Esophagus squamous epithelium (tissue), 5 donors: ENCODE measurements at regions not wholly inside any gene's neighbourhood (a gene's known extent, or its start where the extent isn't known, plus 50 kb on each side); places are given as distances from the start of the nearest gene placed in this dataset.

Experiments used
- DNase-seq: peaks from one replicate; lab custom pipeline; 2025; lab: John Stamatoyannopoulos, UW
- H3K27ac ChIP-seq, 4 donors: fragments of 200-600 bp; sonication (generic); one replicate each; pipeline ENCODE4 v1.5.1; 2016 to 2019; ENCODE audit warnings: mild to moderate bottlenecking in 1 of 4
- H3K27me3 ChIP-seq, 4 donors: fragments of 200-600 bp; sonication (generic); 1 replicate in 3 of 4; 2 replicates in 1 of 4; pipeline versions ENCODE4 v1.5.1 to v1.6.0; 2017 to 2021; ENCODE audit warnings: antibody characterized with exemption in 1 of 4
- H3K36me3 ChIP-seq, 3 donors: fragments of 200-600 bp; sonication (generic); one replicate each; pipeline ENCODE4 v1.5.1; 2016 to 2019
- H3K4me1 ChIP-seq, 3 donors: fragments of 200-600 bp; sonication (generic); one replicate each; pipeline ENCODE4 v1.5.1; 2017 to 2019
- H3K4me3 ChIP-seq, 4 donors: fragments of 200-600 bp; sonication (generic); 1 replicate in 3 of 4; 2 replicates in 1 of 4; pipeline ENCODE4 v1.5.1; 2016 to 2019; ENCODE audit warnings: mild to moderate bottlenecking in 2 of 4, moderate library complexity in 1 of 4
- H3K9me3 ChIP-seq, 3 donors: fragments of 200-600 bp; sonication (generic); one replicate each; pipeline ENCODE4 v1.5.1; 2016 to 2019
- POLR2A ChIP-seq, 4 donors: fragments of 450-650 bp; IDR thresholded peaks; one replicate each; pipeline ENCODE4 v1.6.1; 2017; ENCODE audit warnings: antibody characterized with exemption in 4 of 4, mild to moderate bottlenecking in 4 of 4, moderate library complexity in 3 of 4
- WGBS, 2 donors: methylation state at CpG; one replicate each; pipeline ENCODE4 v1.1.5; 2018; 5-methylcytosine and 5-hydroxymethylcytosine counted together
- intact Hi-C: fragments of 100-400 bp; cut with DNase I; formaldehyde crosslinking; loops from one replicate; pipeline ENCODE4 v1.15.0; 2022
- TF ChIP-seq, protein P1 (sequence below), 6 experiments: fragments of 450-650 bp in 4 of 6; fragments of 200-600 bp in 2 of 6; sonication (generic) in 2 of 6; IDR thresholded peaks; one replicate each; pipeline ENCODE4 v1.5.1; 2016 to 2019; ENCODE audit warnings: antibody characterized with exemption in 6 of 6, mild to moderate bottlenecking in 4 of 6, moderate library complexity in 4 of 6
- donor health status: DM: yes; HTN: yes; CAD: no.

DNA sequence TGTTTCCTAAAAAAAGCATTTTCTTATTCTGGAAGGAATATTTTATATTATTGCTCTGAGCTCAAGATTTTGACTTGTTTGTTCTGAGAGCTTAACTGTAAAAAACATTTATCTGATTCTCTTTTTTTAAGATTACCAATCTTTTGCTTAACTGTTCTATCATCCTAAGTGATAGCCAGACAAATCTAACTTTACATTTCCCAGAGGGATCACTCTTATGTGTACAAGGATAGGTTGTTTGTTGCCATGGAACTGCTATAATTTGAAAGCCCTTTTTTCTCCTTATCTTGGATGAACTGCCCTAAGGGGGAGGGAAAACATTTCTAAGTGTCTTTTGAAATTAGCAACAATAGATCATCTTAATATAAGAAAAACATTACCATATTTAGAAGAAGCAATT is 494.7 kb downstream of the TRAM1L1 start:
- Histone ChIP-seq H3K4me3 (no peak overlapping the region), H3K27me3 (no peaks in the 10 kb centered on the region), H3K36me3 (no peaks in the 10 kb centered on the region), H3K4me1 (no peaks in the 10 kb centered on the region), H3K9me3 (no peaks in the 10 kb centered on the region), H3K27ac (no peak overlapping the region)
- intact Hi-C loops: no loop called here
- no peak for TF ChIP-seq POLR2A (IDR thresholded peaks at IDR 0.05)
- TF ChIP-seq, protein P1, sequence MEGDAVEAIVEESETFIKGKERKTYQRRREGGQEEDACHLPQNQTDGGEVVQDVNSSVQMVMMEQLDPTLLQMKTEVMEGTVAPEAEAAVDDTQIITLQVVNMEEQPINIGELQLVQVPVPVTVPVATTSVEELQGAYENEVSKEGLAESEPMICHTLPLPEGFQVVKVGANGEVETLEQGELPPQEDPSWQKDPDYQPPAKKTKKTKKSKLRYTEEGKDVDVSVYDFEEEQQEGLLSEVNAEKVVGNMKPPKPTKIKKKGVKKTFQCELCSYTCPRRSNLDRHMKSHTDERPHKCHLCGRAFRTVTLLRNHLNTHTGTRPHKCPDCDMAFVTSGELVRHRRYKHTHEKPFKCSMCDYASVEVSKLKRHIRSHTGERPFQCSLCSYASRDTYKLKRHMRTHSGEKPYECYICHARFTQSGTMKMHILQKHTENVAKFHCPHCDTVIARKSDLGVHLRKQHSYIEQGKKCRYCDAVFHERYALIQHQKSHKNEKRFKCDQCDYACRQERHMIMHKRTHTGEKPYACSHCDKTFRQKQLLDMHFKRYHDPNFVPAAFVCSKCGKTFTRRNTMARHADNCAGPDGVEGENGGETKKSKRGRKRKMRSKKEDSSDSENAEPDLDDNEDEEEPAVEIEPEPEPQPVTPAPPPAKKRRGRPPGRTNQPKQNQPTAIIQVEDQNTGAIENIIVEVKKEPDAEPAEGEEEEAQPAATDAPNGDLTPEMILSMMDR (IDR thresholded peaks at IDR 0.05): no peak
- no peak for DNase-seq

DNA sequence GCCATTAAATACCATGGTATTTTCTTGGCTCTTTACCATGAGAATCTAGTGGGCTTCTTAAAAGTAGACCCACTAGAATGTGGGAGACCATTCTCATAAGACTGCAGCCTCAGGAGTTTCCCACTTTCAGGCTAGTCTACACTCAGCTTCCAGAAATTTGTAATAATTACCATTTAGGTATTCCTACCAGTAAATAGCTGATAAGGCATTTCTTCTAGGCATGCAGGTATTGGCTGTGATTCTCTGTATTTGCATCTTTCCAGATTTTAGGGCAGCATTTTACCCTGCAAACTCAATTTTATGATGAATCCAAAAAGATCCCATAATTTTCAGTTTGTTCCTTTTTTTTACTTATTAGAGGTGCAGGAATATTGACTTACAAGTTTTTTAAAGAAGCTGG is 496.6 kb downstream of the TRAM1L1 start:
- Histone ChIP-seq H3K27ac (no peak overlapping the region), H3K27me3 (no peaks in the 10 kb centered on the region), H3K9me3 (no peaks in the 10 kb centered on the region), H3K4me1 (no peaks in the 10 kb centered on the region), H3K36me3 (no peaks in the 10 kb centered on the region), H3K4me3 (no peak overlapping the region)
- DNase-seq: no peak
- no peak for TF ChIP-seq POLR2A (IDR thresholded peaks at IDR 0.05)
- TF ChIP-seq, protein P1 (IDR thresholded peaks at IDR 0.05): no peak
- intact Hi-C loops: no loop called here

DNA sequence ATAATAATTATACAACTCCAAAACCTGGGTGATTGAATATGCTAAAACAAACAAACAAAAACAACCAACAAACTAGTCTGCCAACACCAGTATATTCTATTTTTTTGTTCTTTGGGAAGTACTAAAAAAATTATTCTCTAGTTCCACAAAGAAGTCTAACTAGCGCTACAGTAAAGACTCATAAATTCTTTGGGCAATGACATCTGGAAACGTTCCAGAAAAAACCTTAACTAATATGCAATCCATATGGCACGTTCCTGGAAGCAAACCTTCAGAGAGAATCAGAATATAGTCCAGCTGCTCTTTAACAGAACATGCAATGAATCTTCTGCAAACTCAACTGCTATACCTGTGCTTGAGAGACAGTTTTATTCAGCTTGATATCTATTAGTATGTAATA is 500.1 kb downstream of the TRAM1L1 start:
- 10 to 13% methylated on average over 3 of the region's 3 CpGs for WGBS, 2 donors
- Histone ChIP-seq H3K36me3 (no peaks in the 10 kb centered on the region), H3K27ac (no peak overlapping the region), H3K9me3 (no peaks in the 10 kb centered on the region), H3K4me1 (no peaks in the 10 kb centered on the region), H3K4me3 (no peak overlapping the region), H3K27me3 (no peaks in the 10 kb centered on the region)
- no peak for TF ChIP-seq POLR2A (IDR thresholded peaks at IDR 0.05)
- TF ChIP-seq, protein P1 (IDR thresholded peaks at IDR 0.05): no peak
- no peak for DNase-seq
- intact Hi-C loops: no loop called here

DNA sequence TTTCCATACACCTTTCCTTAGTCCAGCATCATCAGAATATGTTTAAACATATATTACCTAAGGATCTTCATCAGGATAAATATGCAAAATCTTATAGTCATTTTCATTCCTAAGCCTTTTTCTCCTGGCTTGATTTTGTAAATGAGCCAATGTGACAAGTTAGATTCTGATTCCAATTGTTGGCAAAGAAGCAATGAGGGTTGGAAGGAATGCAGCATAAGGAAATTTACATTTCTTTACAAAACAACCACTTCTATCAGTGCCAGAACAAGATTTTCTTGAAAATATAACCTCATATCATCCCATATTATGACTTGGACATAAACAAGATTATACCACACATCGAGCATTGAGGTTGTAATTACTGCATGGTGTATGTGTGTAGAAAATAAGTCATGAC is 508.1 kb downstream of the TRAM1L1 start:
- intact Hi-C loops: no loop called here
- Histone ChIP-seq H3K27me3 (no peaks in the 10 kb centered on the region), H3K4me1 (no peaks in the 10 kb centered on the region), H3K27ac (no peak overlapping the region), H3K9me3 (no peaks in the 10 kb centered on the region), H3K36me3 (no peaks in the 10 kb centered on the region), H3K4me3 (no peak overlapping the region)
- no peak for DNase-seq
- WGBS, 2 donors: 50 to 56% methylated on average over 1 of the region's 1 CpG
- no peak for TF ChIP-seq POLR2A (IDR thresholded peaks at IDR 0.05)
- TF ChIP-seq, protein P1 (IDR thresholded peaks at IDR 0.05): no peak

DNA sequence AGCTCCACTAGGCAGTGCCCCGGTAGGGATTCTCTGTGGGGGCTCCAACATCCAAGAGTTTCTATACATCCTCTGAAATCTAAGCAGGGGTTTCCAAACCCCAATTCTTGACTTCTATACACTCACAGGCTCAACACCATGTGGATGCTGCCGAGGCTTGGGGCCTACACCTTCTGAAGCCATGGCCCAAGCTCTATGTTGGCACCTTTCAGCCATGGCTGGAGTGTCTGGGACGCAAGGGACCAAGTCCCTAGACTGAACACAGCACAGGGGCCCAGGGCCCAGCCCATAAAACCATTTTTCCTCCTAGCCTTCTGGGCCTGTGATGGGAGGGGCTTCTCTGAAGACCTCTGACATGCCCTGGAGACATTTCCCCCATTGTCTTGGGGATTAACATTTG is 511.8 kb downstream of the TRAM1L1 start:
- H3K4me3 ChIP-seq: no peak overlapping the region
- TF ChIP-seq, protein P1 (IDR thresholded peaks at IDR 0.05): no peak
- no peak for TF ChIP-seq POLR2A (IDR thresholded peaks at IDR 0.05)
- WGBS, 2 donors: 30 to 49% methylated on average over 2 to 3 of the region's 3 CpGs
- no peak for DNase-seq
- H3K36me3 ChIP-seq: no peaks in the 10 kb centered on the region
- no peak overlapping the region for H3K27ac ChIP-seq
- intact Hi-C loops: no loop called here
- no peaks in the 10 kb centered on the region for H3K4me1 ChIP-seq
- no peaks in the 10 kb centered on the region for H3K9me3 ChIP-seq
- H3K27me3 ChIP-seq: no peaks in the 10 kb centered on the region
